GM21390 (cell line): ENCODE measurements at regions not wholly inside any gene's neighbourhood (a gene's known extent, or its start where the extent isn't known, plus 50 kb on each side); places are given as distances from the start of the nearest gene placed in this dataset.
"Not testable (repeated sequence)": the region's sequence is repeated elsewhere in the genome, so short reads cannot be mapped to it uniquely, and the experiment has no call there.

Source experiments
- ATAC-seq: cut with Tn5 transposase; IDR thresholded peaks from one replicate; pipeline ENCODE4 v1.9.1; 2021; ENCODE audit not compliant: unreplicated experiment

DNA sequence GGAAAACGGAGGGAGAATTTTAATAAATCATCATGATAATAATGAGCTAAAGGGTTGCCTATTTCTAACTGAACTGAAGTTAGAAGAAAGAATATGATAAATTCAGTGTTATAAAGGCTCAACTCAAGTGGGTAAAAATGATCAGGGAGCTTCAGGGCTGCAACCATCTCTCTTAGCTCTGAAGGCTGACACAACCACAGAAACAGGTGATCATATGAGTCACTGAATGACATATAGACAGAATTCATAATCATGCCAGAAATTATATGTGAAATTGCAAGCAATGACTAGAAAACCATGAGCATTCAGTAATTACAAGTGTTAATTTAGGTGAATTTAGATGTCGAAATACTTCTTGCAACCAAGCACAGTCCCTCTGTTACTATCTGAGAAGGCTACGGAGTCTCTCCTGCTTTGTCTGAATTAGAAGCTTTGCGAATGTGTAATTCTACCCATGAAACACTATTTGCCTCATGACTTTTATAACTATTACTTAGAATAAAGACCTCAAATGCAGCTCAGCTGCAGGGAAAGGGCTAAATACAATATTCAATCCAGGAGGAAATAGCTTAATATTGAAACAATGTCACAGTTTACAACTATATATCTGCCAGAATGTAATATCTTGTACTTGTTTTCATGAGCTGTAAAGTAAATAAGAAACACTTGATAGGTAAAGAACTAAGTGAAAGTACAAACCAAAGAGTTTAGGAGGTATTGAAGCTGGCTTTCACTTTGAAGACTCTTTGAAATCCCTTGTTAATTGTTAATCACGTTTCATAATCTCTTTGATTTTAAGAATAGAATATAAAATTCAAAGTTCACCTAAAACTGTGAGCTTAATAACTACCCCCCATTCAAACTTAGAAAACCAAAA, 1972.6 kb downstream of the ARAP2 start:
- no peak for ATAC-seq

DNA sequence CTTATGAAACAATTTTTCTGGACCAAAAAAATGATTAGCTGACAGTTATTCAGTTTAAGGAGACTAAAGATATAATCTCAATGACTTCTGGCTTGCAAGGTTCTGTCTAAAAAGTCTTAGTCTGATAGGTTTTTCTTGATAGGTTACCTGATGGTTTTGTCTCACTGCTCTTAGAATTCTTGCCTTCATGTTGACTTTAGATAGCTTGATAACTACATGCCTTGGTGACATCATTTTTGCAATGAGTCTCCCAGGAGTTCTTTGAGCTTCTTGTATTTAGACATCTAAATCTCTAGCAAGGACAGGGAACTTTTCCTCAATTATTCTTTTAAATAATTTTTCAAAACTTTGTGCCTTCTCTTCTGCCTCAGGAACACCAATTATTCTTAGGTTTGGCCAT, 1965.3 kb downstream of the ARAP2 start:
- no peak for ATAC-seq

DNA sequence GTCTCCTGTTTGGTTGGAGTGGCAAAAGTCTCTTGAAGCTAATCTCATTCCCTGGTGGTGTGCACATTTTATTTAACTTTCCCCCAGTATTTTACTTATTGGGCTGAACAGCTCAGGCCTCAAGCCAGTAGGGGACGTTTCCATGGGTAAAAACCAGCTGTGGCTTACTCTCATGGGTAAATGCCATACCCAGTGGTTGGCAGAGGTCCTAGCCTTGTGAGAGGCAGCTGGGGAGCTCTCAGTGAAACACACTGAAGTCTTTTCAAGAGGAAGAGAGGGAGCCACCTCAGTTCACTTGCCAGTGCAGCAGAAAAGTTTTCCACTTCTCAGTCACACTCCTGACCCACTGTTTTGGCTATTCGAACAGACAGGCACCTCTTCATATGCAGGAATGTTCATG, 1964.2 kb downstream of the ARAP2 start:
- ATAC-seq = no peak

DNA sequence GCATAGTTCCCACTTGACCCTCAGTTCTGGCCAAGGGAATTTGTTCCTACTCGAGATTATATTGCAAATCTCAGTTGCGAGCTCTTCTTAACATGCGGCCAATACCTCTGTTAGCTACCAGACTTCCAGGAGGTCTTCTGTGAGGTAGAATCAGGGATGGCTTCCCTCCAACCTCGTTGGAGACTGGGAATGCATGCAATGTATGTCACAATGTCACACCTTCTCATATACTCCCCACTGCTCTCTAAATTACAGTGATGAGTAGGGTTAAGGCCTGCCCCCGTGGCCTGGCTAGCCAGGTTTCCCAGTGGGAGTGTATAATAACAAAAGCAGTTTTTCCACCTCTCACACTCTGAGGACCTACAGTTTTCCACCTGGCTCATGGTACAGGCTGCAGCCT, 1962.5 kb downstream of the ARAP2 start:
- ATAC-seq = no peak

- no peak for ATAC-seq
Measured at GRCh38 chr4:34289489-34289888, 1954.8 kb downstream of the ARAP2 start.

GRCh38 chr4:34289962-34290361, 1954.4 kb downstream of the ARAP2 start:
- ATAC-seq = no peak

DNA sequence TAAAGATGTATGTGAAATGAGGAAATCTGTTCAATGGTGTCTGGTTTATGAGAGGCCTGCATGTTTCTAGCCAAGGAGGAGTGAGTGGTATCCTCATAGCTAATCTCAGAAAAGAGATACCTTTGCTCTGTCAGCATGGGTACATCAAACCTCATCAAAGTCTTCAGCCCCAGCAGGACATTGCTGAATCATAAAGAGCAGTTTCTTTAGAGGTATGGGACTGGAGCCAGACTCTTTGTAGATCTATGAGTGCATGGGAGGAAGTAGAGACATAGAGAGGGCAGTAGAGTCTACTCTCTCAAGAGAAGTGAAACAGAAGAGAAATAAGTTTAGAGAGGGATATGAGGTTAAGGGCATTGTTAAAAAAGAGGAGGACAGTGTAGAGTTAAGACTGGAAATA, 1950.9 kb downstream of the ARAP2 start:
- no peak for ATAC-seq

GRCh38 chr4:34309383-34309906, 1934.9 kb downstream of the ARAP2 start:
- no peak for ATAC-seq

DNA sequence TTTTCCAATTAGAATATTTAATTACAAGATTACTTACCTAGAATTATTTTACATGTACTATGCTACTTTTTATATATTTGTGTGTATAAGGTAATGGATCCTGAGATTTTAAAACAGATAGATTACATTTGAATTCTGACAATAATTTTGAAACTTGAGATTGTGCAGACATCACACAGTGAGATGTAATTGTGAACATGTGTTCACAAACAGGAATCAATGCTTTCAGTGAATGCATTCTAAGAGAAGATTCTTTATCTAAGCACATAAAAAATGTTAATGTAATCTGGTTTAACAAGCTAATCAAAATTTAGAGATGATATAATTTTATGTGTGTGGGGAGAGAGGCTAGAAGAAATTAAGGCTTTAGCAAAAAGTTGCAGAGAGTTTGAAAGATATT, 1925.5 kb downstream of the ARAP2 start:
- no peak for ATAC-seq

- no peak for ATAC-seq
Measured at GRCh38 chr4:34323549-34324320, 1920.6 kb downstream of the ARAP2 start.

DNA sequence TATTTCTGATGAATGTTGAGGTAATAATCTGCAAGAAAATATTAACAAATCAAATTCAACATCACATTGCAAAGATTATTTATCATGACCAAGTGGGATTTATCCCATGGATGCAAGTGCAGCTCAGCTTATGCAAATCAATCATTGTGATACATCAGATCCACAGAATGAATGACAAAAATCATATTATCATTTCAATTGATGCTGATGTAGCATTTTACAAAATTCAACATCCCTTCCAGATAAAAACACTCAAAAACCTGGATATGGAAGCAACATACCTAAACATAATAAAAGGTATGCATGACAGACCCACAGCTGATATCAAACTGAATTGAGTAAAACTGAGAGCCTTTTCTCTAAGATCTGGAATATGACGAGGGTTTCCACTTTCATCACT, 1915.4 kb downstream of the ARAP2 start:
- ATAC-seq = no peak

DNA sequence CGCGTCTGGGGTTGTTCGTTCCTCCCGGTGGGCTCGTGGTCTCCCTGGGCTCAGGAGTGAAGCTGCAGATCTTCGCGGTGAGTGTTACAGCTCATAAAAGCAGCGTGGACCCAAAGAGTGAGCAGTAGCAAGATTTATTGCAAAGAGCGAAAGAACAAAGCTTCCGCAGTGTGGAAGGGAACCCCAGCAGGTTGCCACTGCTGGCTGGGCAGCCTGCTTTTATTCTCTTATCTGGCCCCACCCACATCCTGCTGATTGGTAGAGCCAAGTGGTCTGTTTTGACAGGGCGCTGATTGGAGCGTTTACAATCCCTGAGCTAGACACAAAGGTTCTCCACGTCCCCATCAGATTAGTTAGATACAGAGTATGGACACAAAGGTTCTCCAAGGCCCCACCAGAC, 1909.2 kb downstream of the ARAP2 start:
- not testable (repeated sequence) for ATAC-seq

DNA sequence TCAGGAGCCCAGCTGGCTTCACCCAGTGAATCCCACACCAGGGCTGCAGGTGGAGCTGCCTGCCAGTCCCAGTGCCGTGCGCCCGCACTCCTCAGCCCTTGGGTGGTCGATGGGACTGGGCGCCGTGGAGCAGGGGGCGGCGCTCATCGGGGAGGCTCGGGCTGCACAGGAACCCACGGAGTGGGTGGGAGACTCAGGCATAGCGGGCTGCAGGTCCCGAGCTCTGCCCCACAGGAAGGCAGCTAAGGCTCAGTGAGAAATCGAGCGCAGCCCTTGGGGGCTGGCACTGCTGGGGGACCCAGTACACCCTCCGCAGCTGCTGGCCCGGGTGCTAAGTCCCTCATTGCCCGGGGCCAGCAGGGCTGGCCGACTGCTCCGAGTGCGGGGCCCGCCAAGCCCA, 1908.8 kb downstream of the ARAP2 start:
- ATAC-seq = not testable (repeated sequence)

DNA sequence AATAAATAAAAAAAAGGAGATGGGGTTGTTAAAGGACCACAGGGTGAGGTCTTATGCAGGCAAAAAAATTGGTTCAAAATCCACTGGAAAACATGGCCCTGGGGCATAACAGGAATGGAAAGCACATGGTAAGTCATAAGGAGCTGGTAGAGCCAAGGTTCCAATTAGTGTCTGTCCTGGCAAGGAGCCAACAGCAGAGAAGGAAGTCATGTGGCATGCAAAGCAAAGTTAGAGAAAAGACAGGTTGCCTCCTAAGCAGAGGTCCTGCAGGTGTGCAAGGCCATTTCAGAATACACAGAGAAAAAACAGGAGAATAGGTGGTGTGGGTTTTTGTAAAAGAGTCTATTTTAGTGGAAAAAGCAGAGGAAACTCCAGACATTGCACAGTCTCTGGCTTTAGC, 1881.7 kb downstream of the ARAP2 start:
- ATAC-seq = no peak

GRCh38 chr4:34363842-34364241, 1880.5 kb downstream of the ARAP2 start:
- ATAC-seq = no peak

DNA sequence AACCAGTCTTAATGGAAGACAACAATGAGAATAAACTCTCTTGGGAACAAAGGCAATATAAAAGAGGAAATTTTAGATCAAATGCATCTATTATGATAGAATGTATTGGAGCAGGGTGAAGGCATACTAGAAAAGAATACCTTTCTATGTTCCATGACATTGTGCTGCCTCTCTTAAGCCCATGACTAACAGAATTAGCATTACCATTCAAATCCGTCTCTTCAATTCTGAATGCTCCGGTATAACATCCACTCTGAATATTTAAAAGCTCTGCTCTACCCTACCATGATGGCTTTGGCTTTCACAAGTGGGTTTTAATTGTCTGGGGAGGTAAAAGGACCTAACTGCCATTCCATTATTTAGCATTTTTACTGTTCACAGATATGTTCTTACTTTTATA, 1878.4 kb downstream of the ARAP2 start:
- ATAC-seq = no peak

GRCh38 chr4:34371676-34372075, 1872.6 kb downstream of the ARAP2 start:
- no peak for ATAC-seq

DNA sequence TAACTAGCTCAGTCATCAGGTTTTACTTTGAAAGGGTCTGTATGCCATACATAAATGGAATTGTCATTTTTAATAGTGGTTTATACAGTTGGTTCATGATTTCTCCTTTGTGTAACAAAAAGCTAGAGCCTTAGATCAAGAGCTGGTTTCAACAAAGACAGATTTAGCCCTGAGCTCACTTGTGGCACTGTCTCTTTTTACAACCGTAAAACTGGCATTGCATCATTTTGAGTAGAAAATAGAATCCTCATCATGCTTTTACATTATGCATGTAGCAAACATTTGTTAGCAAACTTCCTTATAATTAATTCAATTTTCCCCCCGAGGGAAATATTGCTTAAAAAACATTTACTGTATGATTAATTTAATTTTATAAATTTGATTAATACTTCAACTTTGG, 1871.5 kb downstream of the ARAP2 start:
- ATAC-seq = no peak

- no peak for ATAC-seq
Measured at GRCh38 chr4:34373456-34373855, 1870.9 kb downstream of the ARAP2 start.

DNA sequence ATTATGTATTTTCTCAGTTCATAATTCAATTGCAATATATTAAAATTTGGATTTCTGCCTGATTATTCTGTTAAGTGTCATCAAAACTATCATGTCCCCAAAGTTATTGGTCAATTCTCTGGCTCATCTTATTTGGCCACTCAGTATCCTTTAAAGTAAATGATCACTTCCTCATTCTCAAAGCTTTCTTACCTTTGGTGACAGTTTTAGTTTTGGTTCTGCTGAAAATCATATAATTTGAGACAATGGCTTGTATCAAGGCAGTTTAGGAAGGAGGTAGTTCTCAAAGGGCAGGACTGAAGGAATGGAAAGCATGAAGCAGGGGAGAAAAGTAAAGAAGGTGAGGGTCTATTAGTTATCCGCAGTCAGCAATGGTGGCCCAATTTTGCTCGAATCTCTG, 1832.1 kb downstream of the ARAP2 start:
- no peak for ATAC-seq

- no peak for ATAC-seq
Measured at GRCh38 chr4:34412911-34413310, 1831.4 kb downstream of the ARAP2 start.

- ATAC-seq = no peak
Measured at GRCh38 chr4:34417160-34417559, 1827.2 kb downstream of the ARAP2 start.
